Activated CD4-positive, alpha-beta T cell treated with anti-CD3 and anti-CD28 coated beads for 4 hours (primary cell): ENCODE measurements at regions not wholly inside any gene's neighbourhood (a gene's known extent, or its start where the extent isn't known, plus 50 kb on each side); places are given as distances from the start of the nearest gene placed in this dataset.
A peak's percentile ranks its signal among the peaks of the same experiment; 100 is the strongest.
"Not testable (repeated sequence)": the region's sequence is repeated elsewhere in the genome, so short reads cannot be mapped to it uniquely, and the experiment has no call there.

Experiments
- DNase-seq, 2 donors: peaks; one replicate each; pipeline ENCODE4 v3.0.0-alpha.2; 2020

DNA sequence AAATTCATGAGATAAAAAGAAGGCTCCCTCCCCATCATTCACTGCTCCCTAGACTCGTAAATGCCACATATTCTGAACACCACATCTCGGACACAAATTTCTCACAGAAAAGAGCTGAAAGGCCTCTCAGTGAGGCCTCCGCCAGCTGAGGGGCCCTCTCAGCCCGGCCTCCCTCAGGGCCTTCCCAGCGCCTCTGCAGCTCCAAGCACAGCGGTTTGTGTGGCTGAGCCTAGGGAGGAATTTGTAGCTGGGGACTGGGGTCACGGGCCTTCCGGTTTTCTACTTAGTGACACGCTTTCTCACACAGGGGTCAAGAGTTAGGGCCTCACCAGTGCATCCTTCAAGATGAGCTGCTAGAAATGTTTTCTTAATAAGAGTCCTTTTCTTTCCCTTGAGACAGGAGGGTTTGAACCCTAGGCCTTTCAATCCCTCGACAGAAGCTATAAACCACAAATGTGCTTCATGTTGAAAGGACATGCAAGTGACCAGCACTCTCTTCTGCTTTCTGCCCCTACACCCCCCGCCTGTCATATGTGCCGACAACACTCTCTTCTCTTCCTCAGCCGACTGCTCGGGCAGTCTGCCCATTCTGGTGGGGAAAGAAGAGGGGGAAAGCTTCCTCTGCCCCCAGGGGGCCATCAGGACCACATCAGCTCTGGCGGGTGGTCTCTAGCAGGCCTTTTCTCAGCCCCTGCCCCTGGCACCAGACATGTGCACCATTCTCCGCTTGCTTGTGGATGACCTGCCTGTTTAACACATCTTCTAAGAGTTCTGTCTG is 104.9 kb downstream of the CHIC2 start:
- no peak for DNase-seq

DNA sequence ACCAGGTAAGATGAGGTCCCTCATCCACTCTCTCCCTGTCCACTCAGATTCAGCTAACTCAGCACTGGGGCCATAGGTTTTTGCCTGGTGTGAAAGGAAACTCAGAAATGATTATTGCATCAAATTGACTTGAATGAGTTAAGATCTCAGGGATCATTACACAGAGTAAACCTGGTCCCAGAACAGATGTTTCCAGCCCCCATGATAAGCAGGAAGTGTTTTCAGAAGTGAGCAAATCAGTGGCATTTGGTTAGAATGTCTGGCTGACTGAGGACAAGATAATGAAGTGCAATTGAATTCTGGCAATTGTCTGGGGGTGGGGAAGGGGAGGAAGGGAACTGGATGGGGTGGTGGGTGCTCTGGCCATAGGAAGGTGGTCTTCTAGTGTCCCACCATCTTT is 108.0 kb downstream of the CHIC2 start:
- DNase-seq, result no peak

DNA sequence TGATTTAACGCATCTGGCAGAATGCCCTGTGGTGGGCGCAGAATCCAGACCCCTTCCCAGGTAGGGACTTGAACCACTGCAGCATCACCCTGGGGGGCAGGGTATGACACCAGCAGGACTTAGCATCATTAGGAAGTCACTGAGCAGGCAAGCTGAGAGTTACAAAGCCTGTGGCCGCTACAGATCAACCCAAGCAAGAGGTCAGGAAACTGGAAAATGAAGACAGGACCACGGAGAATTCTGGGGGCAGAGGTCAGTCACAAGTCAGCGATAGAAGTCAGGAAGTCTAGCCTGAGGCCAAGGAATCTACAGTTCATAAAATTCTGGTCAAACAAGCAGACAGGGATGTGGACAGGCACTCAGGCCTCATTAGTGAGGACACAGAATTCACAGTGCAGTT is 108.4 kb downstream of the CHIC2 start:
- no peak for DNase-seq

DNA sequence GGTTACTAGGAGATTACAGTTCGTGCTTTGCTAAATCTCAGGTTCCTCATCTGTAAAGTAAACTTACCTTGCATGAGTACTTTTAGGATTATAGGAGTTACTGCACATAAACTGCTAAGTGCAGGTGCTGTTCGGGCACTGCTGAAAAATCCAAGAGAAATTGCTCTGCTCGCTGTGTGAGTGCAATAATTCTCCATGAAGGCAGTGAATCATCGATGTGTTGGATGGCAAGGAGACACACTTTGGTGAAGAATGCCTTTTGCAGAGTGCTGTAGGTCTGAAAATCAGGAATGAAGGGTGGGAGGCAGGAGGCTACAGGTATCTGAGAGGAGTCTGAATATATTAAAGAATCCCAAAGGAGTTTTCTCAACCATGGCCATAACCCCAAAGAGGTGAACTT is 113.0 kb downstream of the CHIC2 start:
- no peak for DNase-seq

DNA sequence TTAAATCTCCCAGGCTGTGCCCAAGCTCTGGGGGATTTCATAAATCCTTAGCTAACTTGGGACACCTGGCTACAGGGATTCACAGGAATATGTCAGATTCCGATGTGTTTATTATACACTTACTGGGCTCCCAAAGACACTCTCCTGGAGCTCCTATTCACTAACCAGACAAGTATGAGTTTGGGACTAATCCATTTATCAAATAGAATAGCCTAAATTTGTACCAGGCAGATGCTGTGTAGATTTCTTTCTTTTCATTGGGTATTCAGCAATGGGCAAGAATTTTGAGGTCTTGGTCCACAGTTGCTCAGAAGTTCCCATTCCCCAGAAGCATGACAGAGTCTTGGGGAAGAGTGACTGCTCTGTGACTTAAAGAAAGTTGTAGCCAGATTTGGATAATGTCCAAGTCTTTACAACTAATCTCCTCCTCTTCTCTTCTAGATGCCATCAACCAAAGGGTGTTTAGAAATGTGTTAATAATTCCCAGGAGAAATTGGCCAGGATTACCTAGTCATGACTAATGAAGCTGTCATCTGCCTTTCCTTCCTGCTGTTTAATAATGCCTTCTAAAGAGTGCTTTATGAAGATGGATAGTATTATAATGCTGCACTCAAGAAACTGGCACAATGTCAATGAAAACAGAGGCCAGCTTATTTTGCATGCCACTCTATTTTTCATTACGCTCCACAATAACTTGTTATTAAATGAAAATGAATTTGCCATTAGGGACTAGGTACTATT is 120.9 kb downstream of the CHIC2 start:
- no peak for DNase-seq

DNA sequence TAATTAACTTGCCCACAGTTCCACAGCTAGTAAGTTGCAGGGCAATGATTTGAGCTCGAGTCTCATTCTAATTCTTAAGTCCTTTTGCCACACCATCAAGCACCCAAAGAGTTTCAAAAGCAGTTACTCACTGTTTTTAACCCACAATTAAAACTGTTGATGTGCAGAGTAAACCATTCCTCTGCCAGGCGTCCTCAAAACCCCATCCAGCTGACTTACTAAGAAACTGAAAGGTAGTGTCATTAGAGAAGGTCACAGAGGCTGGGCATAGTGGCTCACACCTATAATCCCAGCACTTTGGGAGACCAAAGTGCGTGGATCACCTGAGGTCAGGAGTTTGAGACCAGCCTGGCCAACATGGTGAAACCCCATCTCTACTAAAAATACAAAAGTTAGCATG is 121.7 kb downstream of the CHIC2 start:
- no peak for DNase-seq

DNA sequence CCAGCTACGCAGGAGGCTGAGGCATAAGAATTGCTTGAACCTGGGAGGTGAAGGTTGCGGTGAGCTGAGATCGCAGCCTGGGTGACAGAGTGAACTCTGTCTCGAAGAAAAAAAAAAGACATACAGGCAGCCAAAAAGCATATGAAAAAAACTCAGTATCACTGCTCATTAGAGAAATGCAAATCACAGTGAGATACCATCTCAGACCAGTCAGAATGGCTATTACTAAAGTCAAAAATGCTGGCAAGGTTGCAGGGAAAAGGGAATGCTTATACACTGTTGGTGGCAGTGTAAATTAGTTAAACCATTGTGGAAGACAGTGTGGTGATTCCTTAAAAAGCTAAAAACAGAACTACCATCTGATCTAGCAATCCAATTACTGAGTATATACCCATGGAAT is 123.1 kb downstream of the CHIC2 start:
- no peak for DNase-seq

DNA sequence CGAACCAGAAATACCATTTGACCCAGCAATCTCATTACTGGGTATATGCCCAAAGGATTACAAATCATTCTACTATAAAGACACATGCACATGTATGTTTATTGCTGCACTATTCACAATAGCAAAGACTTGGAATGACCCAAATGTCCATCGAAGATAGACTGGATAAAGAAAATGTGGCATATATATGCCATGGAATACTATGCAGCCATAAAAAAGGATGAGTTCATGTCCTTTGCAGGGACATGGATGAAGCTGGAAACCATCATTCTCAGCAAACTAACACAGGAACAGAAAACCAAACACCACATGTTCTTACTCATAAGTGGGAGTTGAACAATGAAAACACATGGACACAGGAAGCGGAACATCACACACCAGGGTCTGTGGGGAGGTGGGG is 124.5 kb downstream of the CHIC2 start:
- DNase-seq, result not testable (repeated sequence)

DNA sequence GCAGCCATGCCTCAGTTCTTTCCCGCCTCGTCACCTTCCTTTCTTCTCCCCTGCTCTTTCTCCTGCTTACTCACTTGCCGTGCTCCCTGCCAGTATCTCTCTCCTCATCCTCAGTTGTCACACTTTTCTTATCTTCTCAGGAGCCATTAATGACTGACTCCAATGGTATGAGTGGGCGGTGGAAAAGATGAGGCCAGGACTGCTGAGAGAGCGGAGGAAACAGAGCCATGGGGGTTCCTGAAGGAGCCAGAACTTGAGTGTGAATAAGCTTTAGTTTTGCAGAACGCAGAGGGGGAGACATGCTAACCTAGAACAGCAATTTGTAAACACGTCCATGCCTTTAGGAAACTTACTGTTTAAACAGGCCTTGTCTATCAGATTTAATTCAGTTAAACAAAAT is 126.5 kb downstream of the CHIC2 start:
- no peak for DNase-seq

DNA sequence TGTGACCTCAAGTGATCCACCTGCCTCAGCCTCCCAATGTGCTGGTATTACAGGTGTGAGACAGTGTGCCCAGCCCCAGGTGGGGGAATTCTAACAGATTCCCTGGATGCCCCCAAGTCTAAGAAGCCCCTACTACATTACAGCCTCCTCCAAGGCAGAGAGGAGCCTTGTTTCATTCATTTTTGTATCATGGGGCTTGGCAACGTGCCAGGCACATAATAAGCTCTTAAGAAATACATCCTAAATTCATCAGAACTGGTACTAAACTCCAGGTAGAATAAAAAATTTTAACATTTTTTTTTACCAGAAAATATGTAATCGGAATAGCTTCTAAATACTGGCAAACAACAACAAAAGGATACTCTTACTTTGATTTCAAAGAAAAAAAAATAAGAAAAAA is 127.1 kb downstream of the CHIC2 start:
- no peak for DNase-seq

DNA sequence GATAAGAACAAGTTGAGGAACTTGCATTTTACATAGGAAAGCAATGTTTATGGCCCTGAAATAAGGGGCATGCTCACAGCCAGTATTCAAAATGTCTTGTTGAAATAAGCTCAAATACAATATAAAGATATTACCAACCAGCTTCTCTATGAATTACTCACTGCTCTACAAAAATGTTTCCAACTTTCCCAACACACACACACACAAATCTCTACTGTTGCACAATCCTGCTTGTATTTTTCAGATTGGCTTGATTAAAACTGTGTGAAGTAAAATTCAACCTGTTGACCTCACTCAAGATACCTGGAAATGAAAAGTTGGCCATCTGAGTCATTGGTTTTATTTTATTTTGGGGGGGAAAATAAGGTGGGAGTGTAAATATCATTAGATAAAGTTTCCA is 128.6 kb downstream of the CHIC2 start:
- DNase-seq, result no peak

DNA sequence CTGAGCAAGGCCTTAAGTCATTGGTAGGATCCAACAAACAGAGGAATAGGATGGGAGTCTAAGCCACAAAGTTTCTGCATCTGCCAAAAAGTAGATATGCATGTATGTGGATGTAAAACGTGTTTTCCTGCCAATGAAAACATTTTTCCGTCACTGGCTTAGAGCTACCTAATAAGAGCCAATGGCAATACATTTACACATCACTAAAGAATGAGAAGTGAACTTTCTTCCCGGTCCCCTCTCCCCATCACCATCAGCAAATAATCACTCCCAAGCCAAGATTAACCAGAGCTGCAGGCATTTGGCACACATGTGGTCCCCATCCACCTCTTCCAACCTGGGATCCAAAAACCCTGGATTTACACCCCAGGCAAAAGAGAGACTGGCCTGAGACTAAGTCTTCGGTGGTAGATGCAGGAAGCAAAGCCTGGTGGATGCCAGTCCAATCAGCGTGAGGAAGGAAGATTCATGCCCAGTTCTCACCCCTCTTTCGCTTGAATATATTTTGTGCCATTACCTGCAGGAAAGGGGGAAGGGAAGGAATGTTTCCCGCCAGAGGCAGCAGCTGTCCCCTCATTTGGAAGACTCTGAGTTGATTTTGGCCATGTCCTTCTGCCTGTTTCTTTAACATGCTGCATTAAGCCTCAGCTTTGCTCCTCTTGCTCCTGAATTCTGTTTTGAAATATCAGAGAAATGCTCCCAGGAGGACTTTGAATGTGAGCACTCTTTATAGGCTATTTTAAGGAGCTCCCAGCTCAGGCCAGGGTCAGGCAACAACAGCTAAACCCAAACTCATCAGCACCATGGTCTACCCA is 131.4 kb downstream of the CHIC2 start:
- DNase-seq, result no peak

DNA sequence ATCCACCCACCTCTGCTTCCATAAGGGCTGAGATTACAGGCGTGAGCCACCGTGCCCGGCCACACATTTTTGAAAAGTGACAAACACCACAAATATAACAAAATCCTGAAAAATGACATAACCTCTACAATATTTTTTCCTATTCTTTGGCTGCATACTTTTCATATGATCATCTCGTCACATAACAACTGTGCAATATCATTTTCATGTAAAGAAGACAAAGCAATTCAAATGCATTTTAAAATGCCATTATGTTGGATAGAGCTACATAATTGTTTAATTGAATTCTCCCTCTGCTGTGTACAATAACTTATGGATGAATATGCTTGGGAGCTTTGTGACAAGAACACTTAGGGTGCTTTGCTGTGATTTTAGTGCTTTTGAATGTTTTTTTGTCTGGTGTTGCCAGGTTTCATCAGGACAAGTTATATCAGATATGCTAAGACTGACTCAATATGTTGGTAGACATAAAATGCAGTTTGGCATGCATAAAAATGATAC is 132.9 kb downstream of the CHIC2 start:
- no peak for DNase-seq

DNA sequence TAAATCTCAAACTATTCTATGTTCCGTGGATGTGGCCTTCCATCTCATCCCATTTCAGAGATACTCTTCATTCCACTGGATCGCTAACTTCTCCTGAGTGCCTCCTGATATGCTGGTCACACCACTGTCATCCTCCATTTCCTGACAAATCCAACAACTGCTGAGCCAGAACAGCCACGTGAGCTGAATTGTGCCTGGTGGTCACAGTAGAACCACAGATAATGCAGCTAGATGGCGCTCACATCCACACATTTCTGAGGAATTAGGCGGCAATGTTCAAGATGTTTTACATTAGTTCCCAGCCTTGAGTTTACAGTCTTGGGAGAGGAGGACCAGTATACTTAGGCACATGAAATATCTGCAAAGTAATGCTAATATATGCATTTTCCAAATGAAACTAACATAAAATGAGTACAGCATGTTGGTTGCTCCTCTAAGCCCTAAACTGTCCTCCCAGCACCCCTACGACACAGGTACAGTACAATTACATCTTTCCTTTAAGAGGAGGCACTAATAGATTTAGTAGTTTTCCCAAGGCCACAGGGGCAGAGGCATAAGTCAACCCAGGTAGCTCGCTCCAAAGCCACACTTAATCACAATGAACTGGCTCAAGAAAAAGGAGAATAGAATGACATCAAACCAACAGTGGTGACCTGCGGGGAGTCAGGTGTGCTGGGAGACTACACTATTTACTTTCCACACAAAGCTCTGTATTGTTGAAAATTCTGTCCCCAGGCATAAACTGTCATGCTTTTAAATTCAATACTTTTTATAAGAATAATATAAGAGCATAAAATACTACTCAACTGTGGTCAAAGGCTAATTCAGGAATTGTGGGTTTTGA is 134.2 kb downstream of the CHIC2 start:
- peak; percentile 46 to 59 for DNase-seq

DNA sequence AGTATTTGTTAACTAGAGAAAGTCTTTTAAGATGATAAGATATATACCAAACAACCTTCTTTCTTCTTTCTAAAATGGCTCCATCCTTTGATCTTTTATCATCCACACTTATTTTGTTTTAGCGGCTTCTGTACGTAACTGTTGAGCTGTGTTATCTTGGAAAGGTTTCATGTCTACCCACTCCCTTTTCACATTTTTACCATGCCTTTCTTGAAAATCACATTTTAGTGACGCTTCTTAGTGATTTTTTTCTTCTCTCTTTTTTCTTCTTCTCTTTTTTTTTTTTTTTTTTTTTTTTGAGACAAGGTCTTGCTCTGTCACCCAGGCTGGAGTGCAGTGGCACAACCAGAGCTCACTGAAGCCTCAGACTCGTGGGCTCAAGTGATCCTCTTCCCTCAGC is 135.1 kb downstream of the CHIC2 start:
- no peak for DNase-seq

DNA sequence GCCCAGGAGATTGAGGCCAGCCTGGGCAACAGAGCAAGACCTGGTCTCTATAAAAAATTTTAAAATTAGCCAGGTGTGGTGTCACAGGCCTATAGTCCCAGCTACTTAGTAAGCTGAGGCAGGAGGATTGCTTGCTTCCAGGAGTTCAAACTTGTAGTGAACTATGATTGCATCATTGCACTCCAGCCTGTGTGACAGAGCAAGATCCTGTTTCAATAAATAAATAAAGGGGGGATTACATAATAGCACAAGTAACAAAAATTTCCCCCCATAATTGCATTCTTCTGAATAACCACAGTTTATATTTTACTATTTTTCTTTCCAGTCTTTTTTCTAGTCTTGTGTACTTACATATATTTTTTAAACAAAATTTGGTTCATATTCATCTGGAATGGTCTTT is 135.6 kb downstream of the CHIC2 start:
- no peak for DNase-seq

DNA sequence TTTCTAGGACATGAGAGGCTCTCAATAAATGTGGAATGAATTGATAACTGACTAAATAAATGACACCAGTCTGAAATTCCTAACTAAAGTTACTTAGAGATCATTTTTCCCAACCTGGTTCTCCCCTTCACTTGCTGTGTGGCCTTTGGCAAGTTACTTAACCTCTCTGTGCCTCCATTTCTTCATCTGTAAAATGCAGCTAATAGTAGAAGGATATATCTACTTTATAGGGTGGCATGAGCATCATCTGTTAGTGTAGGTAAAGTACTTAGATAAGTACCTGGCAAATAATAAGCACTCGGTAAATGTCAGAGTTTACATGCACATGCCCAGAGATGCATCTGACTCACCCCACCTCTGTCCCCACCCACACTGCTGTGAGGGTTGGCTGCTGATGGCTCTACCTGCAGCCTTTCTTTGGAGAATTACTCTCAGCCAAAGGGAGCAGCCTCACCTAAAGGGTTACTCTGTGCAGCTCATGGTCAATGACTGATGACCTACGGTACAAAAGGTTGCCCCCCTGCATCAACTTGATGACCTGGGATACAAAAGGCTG is 139.3 kb downstream of the CHIC2 start:
- DNase-seq, result no peak

DNA sequence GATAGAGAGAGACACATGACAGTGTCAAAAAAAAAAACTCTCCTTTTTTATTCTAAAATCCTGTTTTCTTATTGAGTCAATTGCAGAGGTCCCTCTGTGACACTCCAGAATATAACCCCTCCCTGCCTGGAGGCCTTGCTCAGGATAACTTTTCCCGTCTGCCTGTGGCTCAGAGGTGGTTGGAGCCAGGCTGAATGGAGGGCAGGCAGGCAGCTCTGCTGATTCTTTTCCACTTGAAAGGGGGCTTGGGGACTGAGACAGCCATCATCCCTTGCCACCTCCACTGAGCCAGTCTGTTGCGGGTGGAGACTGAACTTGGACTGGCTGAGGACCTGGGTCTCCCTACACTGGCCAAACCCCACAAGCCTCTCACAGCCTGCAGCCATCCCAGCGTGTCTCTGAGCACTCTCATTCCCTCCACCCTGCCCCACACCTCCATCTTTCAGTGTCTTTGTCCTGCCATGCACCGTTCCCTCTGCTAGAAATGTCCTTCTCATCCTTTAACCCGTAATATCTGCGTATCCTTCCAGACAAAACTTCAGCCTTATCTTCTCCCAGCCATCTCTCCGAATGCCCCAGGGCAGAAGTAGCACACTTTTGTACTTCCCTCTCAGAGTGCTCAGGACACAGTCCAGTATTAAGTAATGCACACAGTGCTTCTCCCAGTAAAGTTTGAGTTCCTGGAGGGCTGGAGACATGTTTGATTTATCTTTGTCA is 139.9 kb downstream of the CHIC2 start:
- DNase-seq, result no peak

DNA sequence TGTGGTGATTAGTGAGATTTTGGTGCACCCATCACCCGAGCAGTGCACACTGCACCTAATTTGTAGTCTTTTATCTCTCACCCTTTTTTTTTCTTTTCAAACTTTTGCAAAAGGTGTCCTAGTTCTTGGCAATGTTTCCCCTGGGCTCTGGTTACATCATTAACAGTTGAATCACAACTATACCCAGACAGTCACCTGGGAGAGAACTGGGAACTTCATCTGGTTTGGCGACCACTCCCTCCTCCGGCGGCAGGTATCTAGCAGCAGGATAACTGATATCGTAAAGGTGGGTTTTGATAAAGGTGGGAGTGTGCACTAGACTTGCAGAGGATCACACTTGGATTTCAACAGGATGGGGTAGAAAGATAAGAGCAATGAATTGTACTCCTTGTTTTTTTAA is 140.5 kb downstream of the CHIC2 start:
- DNase-seq, result no peak

DNA sequence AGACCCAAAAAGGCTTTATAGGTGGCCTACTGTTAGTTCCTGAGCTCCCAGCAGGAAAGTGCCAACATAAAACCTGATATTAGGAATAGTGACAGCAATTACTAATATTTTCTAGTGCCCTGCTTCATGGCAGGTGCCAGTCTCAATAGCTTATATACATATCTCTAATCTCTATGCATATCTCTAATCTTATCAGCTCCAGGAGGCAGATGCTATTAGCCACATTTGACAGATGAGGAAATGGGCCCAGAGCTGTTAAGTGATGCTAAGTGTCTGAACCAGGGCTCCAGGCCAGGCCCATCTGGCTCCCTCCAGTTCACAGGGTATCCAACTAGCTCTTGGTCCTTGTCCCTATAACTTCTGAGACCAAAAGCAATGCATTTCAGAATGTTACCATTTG is 142.5 kb downstream of the CHIC2 start:
- DNase-seq, result no peak

DNA sequence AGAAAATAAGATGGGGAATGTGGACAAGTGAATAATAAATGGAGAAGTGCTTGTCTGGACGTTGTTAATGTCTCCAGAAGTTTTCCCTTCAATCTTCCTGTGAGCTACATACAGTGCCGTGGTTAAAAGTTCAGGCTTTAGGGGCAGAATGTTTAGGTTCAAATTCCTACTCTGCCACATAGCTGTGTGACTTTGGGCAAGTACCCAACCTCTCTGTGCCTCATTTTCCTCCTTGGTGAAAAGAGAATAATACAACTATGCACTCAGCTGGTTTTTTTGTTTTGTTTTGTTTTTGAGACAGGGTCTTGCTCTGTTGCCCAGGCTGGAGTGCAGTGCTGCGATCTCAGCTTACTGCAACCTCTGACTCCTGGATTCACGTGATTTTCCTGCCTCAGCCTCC is 143.5 kb downstream of the CHIC2 start:
- no peak for DNase-seq

DNA sequence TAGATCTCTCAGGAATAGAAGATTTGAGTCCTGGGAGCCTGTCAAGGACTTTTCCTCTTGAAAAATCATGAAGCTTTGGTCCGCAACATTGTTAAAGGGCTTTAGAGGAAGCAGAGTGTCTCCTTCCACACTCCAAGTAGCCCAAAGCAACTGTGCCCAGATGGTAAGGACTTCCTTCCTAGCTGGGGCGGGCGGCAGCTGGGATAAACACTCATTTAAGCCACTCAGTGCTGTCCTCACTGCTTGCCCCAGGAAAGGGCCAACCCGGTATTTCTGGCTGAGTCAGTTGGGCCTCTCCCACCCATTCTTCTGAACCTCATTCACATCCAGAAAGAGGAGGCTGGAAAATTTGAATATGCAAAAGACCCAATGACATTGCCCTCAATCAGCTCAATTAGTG is 144.3 kb downstream of the CHIC2 start:
- no peak for DNase-seq
